Astrocyte (in vitro differentiated cells and primary cell): ENCODE measurements at regions not wholly inside any gene's neighbourhood (a gene's known extent, or its start where the extent isn't known, plus 50 kb on each side); places are given as distances from the start of the nearest gene placed in this dataset.

Experiments
- DNase-seq: peaks from one replicate; pipeline ENCODE4 v3.0.0-alpha.2; 2010; ENCODE audit warnings: low read depth
- FAIRE-seq: peaks from 2 replicates; lab custom pipeline; 2011; peaks lifted over from hg19 to GRCh38; lab: Jason Lieb, UNC
- H2AFZ ChIP-seq: 2 replicates; pipeline ENCODE4 v1.6.0; 2012; ENCODE audit warnings: low read depth, low read length, inconsistent platforms
- H3K27ac ChIP-seq: 2 replicates; pipeline ENCODE4 v1.5.1; 2011; ENCODE audit warnings: low read depth, low read length, inconsistent platforms
- H3K27me3 ChIP-seq: 2 replicates; pipeline ENCODE4 v1.6.0; 2011; ENCODE audit warnings: low read length, inconsistent platforms; ENCODE audit not compliant: insufficient read depth
- H3K36me3 ChIP-seq: 2 replicates; pipeline ENCODE4 v1.5.1; 2011; ENCODE audit warnings: low read length, inconsistent platforms; ENCODE audit not compliant: insufficient read depth
- H3K4me1 ChIP-seq: 2 replicates; pipeline ENCODE4 v1.5.1; 2011; ENCODE audit warnings: low read length, inconsistent platforms; ENCODE audit not compliant: insufficient read depth
- H3K4me2 ChIP-seq: 2 replicates; pipeline ENCODE4 v1.6.0; 2012; ENCODE audit warnings: low read length, inconsistent platforms
- H3K4me3 ChIP-seq: 2 replicates; pipeline ENCODE4 v1.5.1; 2011; ENCODE audit warnings: low read depth, mild to moderate bottlenecking, low read length, inconsistent platforms; ENCODE audit not compliant: insufficient read depth
- H3K79me2 ChIP-seq: 2 replicates; pipeline ENCODE4 v1.6.0; 2012; ENCODE audit warnings: mild to moderate bottlenecking, low read length, inconsistent platforms; ENCODE audit not compliant: insufficient read depth
- H3K9ac ChIP-seq: 2 replicates; pipeline ENCODE4 v1.6.0; 2012; ENCODE audit warnings: mild to moderate bottlenecking, low read length, inconsistent platforms
- H3K9me3 ChIP-seq: 2 replicates; pipeline ENCODE4 v1.5.1; 2012; ENCODE audit warnings: low read depth, mild to moderate bottlenecking, low read length, inconsistent platforms; ENCODE audit not compliant: insufficient read depth
- H4K20me1 ChIP-seq: 2 replicates; pipeline ENCODE4 v1.6.0; 2012; ENCODE audit warnings: low read length, inconsistent platforms; ENCODE audit not compliant: insufficient read depth
- H3K27ac Mint-ChIP-seq: one replicate; pipeline ENCODE4 v1.8.0; 2021; ENCODE audit warnings: mild to moderate bottlenecking, mixed read lengths; ENCODE audit not compliant: unreplicated experiment
- H3K27me3 Mint-ChIP-seq: one replicate; pipeline ENCODE4 v1.8.0; 2021; ENCODE audit warnings: low read depth, mixed read lengths; ENCODE audit not compliant: unreplicated experiment
- H3K36me3 Mint-ChIP-seq: one replicate; pipeline ENCODE4 v1.8.0; 2021; ENCODE audit warnings: low read depth, mixed read lengths; ENCODE audit not compliant: unreplicated experiment
- H3K4me1 Mint-ChIP-seq: one replicate; pipeline ENCODE4 v1.8.0; 2021; ENCODE audit warnings: low read depth, mixed read lengths; ENCODE audit not compliant: unreplicated experiment
- H3K4me3 Mint-ChIP-seq: one replicate; pipeline ENCODE4 v1.8.0; 2021; ENCODE audit warnings: mild to moderate bottlenecking, moderate library complexity, mixed read lengths; ENCODE audit not compliant: unreplicated experiment
- H3K9me3 Mint-ChIP-seq: one replicate; pipeline ENCODE4 v1.8.0; 2021; ENCODE audit warnings: mild to moderate bottlenecking, mixed read lengths; ENCODE audit not compliant: unreplicated experiment
- EZH2 ChIP-seq: IDR thresholded peaks from 2 replicates; pipeline ENCODE4 v1.6.1; 2012; ENCODE audit warnings: mild to moderate bottlenecking, low read length, inconsistent platforms; ENCODE audit not compliant: insufficient read depth
- TF ChIP-seq, protein P1 (sequence below): IDR thresholded peaks from 2 replicates; pipeline ENCODE4 v1.5.1; 2011; ENCODE audit warnings: low read depth, mild to moderate bottlenecking, inconsistent platforms, low read length, moderate library complexity; ENCODE audit not compliant: insufficient read depth

DNA sequence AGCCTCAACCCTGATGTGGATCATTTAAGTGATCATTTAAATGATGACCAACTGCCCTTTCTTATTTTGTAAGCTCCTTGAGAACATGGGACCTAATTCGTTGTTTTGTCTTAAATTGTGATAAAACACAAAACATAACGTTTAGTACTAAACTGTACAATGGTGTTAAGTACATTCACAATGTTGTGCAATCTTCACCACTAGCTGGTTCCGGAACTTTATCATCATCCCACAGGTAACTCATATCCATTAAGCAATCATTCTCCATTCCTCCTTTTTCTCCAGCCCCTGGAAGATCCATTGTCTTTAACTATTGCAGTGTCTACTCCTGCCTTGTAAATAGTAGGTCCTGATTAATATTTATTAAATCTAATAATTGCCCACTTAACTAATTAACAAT, 460.5 kb upstream of the BRINP1 start:
- Histone ChIP-seq H4K20me1 (no peaks in the 10 kb centered on the region), H3K27me3 (no peaks in the 10 kb centered on the region), H3K4me1 (no peaks in the 10 kb centered on the region), H3K9me3 (no peaks in the 10 kb centered on the region), H3K4me2 (no peak overlapping the region), H3K36me3 (no peaks in the 10 kb centered on the region), H3K27ac (no peak overlapping the region), H3K4me3 (no peak overlapping the region), H2AFZ (no peak overlapping the region), H3K9ac (no peak overlapping the region), H3K79me2 (no peaks in the 10 kb centered on the region)
- H3K27ac Mint-ChIP-seq = no peak overlapping the region
- H3K27me3 Mint-ChIP-seq = peaks cover 10% of the 10 kb centered on the region
- no peaks in the 10 kb centered on the region for H3K9me3 Mint-ChIP-seq
- H3K4me1 Mint-ChIP-seq = no peaks in the 10 kb centered on the region
- DNase-seq (no peak), FAIRE-seq (no peak)
- H3K4me3 Mint-ChIP-seq = no peak overlapping the region
- no peaks in the 10 kb centered on the region for H3K36me3 Mint-ChIP-seq
- TF ChIP-seq, protein P1, sequence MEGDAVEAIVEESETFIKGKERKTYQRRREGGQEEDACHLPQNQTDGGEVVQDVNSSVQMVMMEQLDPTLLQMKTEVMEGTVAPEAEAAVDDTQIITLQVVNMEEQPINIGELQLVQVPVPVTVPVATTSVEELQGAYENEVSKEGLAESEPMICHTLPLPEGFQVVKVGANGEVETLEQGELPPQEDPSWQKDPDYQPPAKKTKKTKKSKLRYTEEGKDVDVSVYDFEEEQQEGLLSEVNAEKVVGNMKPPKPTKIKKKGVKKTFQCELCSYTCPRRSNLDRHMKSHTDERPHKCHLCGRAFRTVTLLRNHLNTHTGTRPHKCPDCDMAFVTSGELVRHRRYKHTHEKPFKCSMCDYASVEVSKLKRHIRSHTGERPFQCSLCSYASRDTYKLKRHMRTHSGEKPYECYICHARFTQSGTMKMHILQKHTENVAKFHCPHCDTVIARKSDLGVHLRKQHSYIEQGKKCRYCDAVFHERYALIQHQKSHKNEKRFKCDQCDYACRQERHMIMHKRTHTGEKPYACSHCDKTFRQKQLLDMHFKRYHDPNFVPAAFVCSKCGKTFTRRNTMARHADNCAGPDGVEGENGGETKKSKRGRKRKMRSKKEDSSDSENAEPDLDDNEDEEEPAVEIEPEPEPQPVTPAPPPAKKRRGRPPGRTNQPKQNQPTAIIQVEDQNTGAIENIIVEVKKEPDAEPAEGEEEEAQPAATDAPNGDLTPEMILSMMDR = no peak
- TF ChIP-seq EZH2 = no peak

GRCh38 chr9:119829186-119829585, 460.0 kb upstream of the BRINP1 start:
- Mint-ChIP-seq H3K27me3 (peaks cover 10% of the 10 kb centered on the region), H3K9me3 (no peaks in the 10 kb centered on the region), H3K4me1 (no peaks in the 10 kb centered on the region), H3K36me3 (no peaks in the 10 kb centered on the region), H3K27ac (no peak overlapping the region), H3K4me3 (no peak overlapping the region)
- Histone ChIP-seq H4K20me1 (no peaks in the 10 kb centered on the region), H3K4me1 (no peaks in the 10 kb centered on the region), H3K4me2 (no peak overlapping the region), H3K9me3 (no peaks in the 10 kb centered on the region), H3K27me3 (no peaks in the 10 kb centered on the region), H3K79me2 (no peaks in the 10 kb centered on the region), H3K4me3 (no peak overlapping the region), H2AFZ (no peak overlapping the region), H3K9ac (no peak overlapping the region), H3K27ac (no peak overlapping the region), H3K36me3 (no peaks in the 10 kb centered on the region)
- DNase-seq = no peak
- TF ChIP-seq EZH2 = no peak
- TF ChIP-seq, protein P1 = no peak
- FAIRE-seq = no peak

- no peak overlapping the region for H3K4me3 Mint-ChIP-seq
- FAIRE-seq = no peak
Measured at GRCh38 chr9:119827526-119827925, 458.3 kb upstream of the BRINP1 start.

More at GRCh38 chr9:119827526-119827925, 458.3 kb upstream of the BRINP1 start:
- no peak overlapping the region for H3K27ac ChIP-seq
- no peaks in the 10 kb centered on the region for H3K36me3 Mint-ChIP-seq
- no peak overlapping the region for H3K4me3 ChIP-seq
- TF ChIP-seq, protein P1 = no peak
- no peak for TF ChIP-seq EZH2
- no peak overlapping the region for H2AFZ ChIP-seq
- H3K9me3 Mint-ChIP-seq = no peaks in the 10 kb centered on the region
- H3K36me3 ChIP-seq = no peaks in the 10 kb centered on the region
- no peak overlapping the region for H3K27ac Mint-ChIP-seq
- H4K20me1 ChIP-seq = no peaks in the 10 kb centered on the region
- H3K9me3 ChIP-seq = no peaks in the 10 kb centered on the region
- H3K9ac ChIP-seq = no peak overlapping the region
- H3K79me2 ChIP-seq = no peaks in the 10 kb centered on the region
- H3K27me3 ChIP-seq = no peaks in the 10 kb centered on the region
- peaks cover 14% of the 10 kb centered on the region for H3K27me3 Mint-ChIP-seq
- no peaks in the 10 kb centered on the region for H3K4me1 ChIP-seq
- no peak for DNase-seq
- H3K4me2 ChIP-seq = no peak overlapping the region
- H3K4me1 Mint-ChIP-seq = no peaks in the 10 kb centered on the region
